ENCODE measurements at regions not wholly inside any gene's neighbourhood (a gene's known extent, or its start where the extent isn't known, plus 50 kb on each side); places are given as distances from the start of the nearest gene placed in this dataset.

DNA sequence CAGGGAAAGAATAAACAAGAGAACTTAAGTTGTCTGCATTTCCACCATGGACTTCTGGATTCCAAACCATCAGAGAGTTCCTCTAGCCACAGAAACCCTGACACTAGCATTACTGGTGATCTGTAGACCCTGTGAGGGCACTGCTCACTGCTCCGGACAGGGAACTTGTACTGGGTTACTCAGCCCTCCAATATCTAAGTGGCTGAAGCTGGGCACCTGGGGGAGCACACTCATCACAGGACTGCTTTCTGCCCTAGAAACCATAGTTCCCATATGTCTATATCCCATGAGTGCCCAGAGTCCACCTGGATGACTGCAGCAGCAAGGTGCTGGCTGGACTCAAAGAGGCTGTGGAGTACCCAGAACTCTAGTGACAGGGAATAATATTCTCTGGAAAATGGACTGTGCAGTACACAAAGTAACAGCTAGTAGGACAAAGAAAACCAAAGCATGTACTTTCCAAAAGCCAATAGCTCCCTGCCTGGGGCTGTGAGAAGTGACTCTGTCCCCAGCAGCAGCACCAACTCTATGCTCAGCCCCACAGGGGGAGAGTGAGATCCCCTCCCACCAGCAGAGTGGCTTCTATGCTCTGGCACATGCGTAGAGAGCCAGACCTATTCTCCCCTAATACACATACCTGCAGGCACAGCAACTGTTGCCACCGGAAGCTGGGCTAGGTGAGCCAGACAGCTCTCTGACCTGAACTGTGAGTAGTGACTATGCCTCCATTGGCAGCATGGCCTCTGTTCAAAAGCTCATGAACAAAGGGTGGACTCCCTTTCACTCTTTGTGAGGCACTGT lies 472.9 kb upstream of the FTMT start:
- DNase-seq (ENCODE audit: low spot score in 2 of 2, unreplicated experiment in 2 of 2): no peak

DNA sequence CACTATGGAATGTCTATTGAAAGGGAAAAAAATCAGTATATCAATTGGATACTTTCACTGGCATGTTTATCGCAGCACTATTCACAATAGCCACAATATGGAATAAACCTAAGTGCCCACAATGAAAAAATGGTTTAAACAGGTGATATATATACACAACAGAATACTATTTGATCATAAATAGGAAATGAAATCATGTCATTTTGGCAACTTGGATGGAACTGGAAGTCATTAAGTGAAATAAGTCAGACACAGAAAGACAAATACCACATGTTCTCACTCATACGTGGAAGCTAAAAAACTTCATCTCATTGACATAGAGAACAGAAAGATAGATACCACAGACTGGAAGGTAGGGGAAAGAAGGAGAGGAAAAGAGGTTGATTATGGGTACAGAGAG lies 471.6 kb upstream of the FTMT start:
- DNase-seq (ENCODE audit: low spot score in 2 of 2, unreplicated experiment in 2 of 2): no peak
- TF ChIP-seq CTCF (IDR thresholded peaks at IDR 0.05; ENCODE audit: unreplicated experiment): no peak
- Mint-ChIP-seq H3K36me3 (no peaks in the 10 kb centered on the region), H3K9me3 (no peaks in the 10 kb centered on the region), H3K27ac (no peak overlapping the region), H3K4me1 (peaks cover 4% of the 10 kb centered on the region), H3K4me3 (no peak overlapping the region), H3K27me3 (ENCODE audit: low read depth) (no peaks in the 10 kb centered on the region)

More for the DNA sequence above, 472.9 kb upstream of the FTMT start:
- Mint-ChIP-seq H3K9me3 (no peaks in the 10 kb centered on the region), H3K27me3 (ENCODE audit: low read depth) (no peaks in the 10 kb centered on the region), H3K27ac (no peak overlapping the region), H3K36me3 (no peaks in the 10 kb centered on the region), H3K4me3 (no peak overlapping the region), H3K4me1 (peaks cover 4% of the 10 kb centered on the region)
- TF ChIP-seq CTCF (IDR thresholded peaks at IDR 0.05; ENCODE audit: unreplicated experiment): no peak

DNA sequence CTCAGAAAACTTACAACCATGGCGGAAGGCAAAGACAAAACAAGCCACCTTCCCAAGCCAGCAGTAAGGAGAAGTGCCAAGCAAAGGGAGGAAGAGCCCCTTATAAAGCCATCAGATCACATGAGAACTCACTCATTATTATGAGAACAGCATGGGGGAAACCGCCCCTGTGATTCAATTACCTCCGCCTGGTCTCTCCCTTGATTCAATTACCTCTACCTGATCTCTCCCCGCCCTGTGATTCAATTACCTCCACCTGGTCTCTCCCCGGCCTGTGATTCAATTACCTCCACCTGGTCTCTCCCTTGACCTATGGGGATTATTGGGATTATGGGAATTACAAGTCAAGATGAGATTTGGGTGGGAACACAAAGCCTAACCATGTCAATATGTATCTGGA lies 467.3 kb upstream of the FTMT start:
- H3K9me3 Mint-ChIP-seq: no peaks in the 10 kb centered on the region
- no peak for TF ChIP-seq CTCF (IDR thresholded peaks at IDR 0.05; ENCODE audit: unreplicated experiment)
- no peaks in the 10 kb centered on the region for H3K36me3 Mint-ChIP-seq

DNA sequence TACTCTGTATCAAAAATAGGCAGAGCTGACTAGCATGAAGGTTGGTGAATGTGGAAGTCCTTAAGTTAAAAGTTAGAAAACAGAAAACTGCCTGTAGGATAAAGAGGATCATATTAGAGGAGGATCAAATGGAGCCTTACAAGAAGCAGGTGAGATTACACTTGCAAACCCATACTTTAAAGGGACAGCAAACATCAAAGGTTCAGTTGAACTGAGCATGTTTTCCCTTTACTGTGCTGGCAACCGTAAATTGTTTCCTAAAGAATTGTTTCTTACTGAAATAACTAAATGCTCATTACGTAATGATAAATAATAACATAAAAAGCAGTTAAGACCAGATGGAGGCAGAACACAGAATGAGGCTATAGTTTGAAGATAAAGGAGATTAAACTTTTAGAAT lies 465.3 kb upstream of the FTMT start:
- TF ChIP-seq CTCF (IDR thresholded peaks at IDR 0.05; ENCODE audit: unreplicated experiment): no peak
- no peak overlapping the region for H3K4me3 Mint-ChIP-seq
- no peaks in the 10 kb centered on the region for H3K27me3 Mint-ChIP-seq (ENCODE audit: low read depth)
- H3K4me1 Mint-ChIP-seq: no peaks in the 10 kb centered on the region
- no peaks in the 10 kb centered on the region for H3K36me3 Mint-ChIP-seq
- H3K27ac Mint-ChIP-seq: no peak overlapping the region
- DNase-seq (ENCODE audit: low spot score in 2 of 2, unreplicated experiment in 2 of 2): no peak
- H3K9me3 Mint-ChIP-seq: no peaks in the 10 kb centered on the region

More for the DNA sequence above, 467.3 kb upstream of the FTMT start:
- Mint-ChIP-seq H3K4me3 (no peak overlapping the region), H3K4me1 (no peaks in the 10 kb centered on the region), H3K27me3 (ENCODE audit: low read depth) (no peaks in the 10 kb centered on the region), H3K27ac (no peak overlapping the region)
- DNase-seq (ENCODE audit: low spot score in 2 of 2, unreplicated experiment in 2 of 2): no peak

DNA sequence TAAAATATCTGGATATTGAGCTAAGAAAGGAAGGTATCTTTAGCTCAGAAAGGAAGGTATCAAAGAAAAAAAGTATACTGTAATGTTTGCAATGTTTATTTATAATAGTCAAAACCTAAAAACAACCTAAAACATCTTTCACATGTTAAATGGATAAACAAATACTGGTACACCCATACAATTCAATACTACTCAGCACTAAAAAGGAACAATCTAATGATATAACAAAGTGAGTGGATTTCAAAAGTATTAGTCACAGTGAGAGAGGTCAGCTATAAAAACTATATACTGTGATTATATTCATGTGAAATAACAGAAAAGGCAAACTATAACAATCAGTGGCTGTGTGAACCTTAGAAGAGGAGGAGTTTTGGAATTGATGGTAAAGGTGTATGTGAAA lies 455.0 kb upstream of the FTMT start:
- TF ChIP-seq CTCF (IDR thresholded peaks at IDR 0.05; ENCODE audit: unreplicated experiment): no peak
- no peaks in the 10 kb centered on the region for H3K27me3 Mint-ChIP-seq (ENCODE audit: low read depth)
- H3K36me3 Mint-ChIP-seq: no peaks in the 10 kb centered on the region
- no peak overlapping the region for H3K27ac Mint-ChIP-seq
- H3K4me3 Mint-ChIP-seq: no peak overlapping the region
- H3K9me3 Mint-ChIP-seq: peaks cover 3% of the 10 kb centered on the region
- peaks cover 1% of the 10 kb centered on the region for H3K4me1 Mint-ChIP-seq
- DNase-seq (ENCODE audit: low spot score in 2 of 2, unreplicated experiment in 2 of 2): no peak

Data from mesothelial cell of epicardium (in vitro differentiated cells).